Left lung (tissue), 4 donors: ENCODE measurements at regions not wholly inside any gene's neighbourhood (a gene's known extent, or its start where the extent isn't known, plus 50 kb on each side); places are given as distances from the start of the nearest gene placed in this dataset.

Experiments used
- ATAC-seq: fragments of 200-7000 bp; cut with Tn5 transposase; one replicate; pipeline ENCODE4 v1.9.1; 2020; ENCODE audit warnings: moderate library complexity
- DNase-seq, 4 donors: peaks; one replicate each; pipeline ENCODE4 v3.0.0-alpha.2; 2013 to 2020
- H3K27ac ChIP-seq, 2 donors: fragments of 200-600 bp; sonication (generic) in 1 of 2; one replicate each; pipeline versions ENCODE4 v1.5.0 to v1.8.0; 2020 to 2021
- H3K27me3 ChIP-seq, 2 donors: fragments of 200-600 bp; sonication (generic) in 1 of 2; one replicate each; pipeline versions ENCODE4 v1.5.0 to v1.8.0; 2020 to 2021
- H3K36me3 ChIP-seq, 2 donors: fragments of 200-600 bp; sonication (generic) in 1 of 2; one replicate each; pipeline versions ENCODE4 v1.5.0 to v1.8.0; 2020 to 2021
- H3K4me1 ChIP-seq, 2 donors: fragments of 200-600 bp; one replicate each; pipeline ENCODE4 v1.8.0; 2021
- H3K4me3 ChIP-seq, 2 donors: fragments of 200-600 bp; sonication (generic) in 1 of 2; one replicate each; pipeline versions ENCODE4 v1.5.0 to v1.8.0; 2020 to 2021; ENCODE audit warnings: mild to moderate bottlenecking in 1 of 2
- H3K9me3 ChIP-seq, 2 donors: fragments of 200-600 bp; sonication (generic) in 1 of 2; one replicate each; pipeline versions ENCODE4 v1.5.0 to v1.8.0; 2020 to 2021
- intact Hi-C, 2 donors: fragments of 100-400 bp; cut with DNase I; formaldehyde crosslinking; loops; one replicate each; pipeline versions ENCODE4 v1.11.2 to v1.14.2; 2022
- TF ChIP-seq, protein P1 (sequence below), 2 donors: fragments of 200-600 bp; sonication (generic) in 1 of 2; IDR thresholded peaks; one replicate each; pipeline versions ENCODE4 v1.5.0 to v1.8.0; 2021; ENCODE audit warnings: antibody characterized with exemption in 2 of 2
- donor health status: DM: no; HTN: yes; CAD: no.
- donor health status: DM: no; HTN: no; CAD: no.

DNA sequence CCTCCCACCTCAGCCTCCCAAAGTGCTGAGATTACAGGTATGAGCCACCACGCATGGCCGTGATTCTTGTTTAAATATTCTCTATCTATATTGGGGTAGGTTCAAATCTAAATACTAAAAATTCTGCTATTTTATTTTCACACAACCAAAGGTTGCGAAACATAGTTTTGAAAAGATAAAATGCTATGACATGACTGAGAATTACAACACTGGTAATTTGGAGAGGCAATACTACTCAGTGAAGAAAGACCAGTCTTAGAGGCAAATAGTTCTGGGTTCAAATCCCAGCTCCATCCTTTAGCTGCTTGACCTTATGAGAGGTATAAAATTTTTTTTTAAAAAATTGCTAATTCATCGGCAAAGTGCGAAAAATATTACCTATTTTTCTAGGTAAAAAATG, 137.0 kb upstream of the PREP start:
- Histone ChIP-seq H3K36me3 (no peaks in the 10 kb centered on the region), H3K27me3 (no peaks in the 10 kb centered on the region), H3K27ac (no peak overlapping the region), H3K4me3 (no peak overlapping the region), H3K4me1 (no peaks in the 10 kb centered on the region), H3K9me3 (no peaks in the 10 kb centered on the region)
- TF ChIP-seq, protein P1, sequence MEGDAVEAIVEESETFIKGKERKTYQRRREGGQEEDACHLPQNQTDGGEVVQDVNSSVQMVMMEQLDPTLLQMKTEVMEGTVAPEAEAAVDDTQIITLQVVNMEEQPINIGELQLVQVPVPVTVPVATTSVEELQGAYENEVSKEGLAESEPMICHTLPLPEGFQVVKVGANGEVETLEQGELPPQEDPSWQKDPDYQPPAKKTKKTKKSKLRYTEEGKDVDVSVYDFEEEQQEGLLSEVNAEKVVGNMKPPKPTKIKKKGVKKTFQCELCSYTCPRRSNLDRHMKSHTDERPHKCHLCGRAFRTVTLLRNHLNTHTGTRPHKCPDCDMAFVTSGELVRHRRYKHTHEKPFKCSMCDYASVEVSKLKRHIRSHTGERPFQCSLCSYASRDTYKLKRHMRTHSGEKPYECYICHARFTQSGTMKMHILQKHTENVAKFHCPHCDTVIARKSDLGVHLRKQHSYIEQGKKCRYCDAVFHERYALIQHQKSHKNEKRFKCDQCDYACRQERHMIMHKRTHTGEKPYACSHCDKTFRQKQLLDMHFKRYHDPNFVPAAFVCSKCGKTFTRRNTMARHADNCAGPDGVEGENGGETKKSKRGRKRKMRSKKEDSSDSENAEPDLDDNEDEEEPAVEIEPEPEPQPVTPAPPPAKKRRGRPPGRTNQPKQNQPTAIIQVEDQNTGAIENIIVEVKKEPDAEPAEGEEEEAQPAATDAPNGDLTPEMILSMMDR (IDR thresholded peaks at IDR 0.05): no peak
- intact Hi-C loops: no loop called here
- no peak for ATAC-seq
- no peak for DNase-seq

DNA sequence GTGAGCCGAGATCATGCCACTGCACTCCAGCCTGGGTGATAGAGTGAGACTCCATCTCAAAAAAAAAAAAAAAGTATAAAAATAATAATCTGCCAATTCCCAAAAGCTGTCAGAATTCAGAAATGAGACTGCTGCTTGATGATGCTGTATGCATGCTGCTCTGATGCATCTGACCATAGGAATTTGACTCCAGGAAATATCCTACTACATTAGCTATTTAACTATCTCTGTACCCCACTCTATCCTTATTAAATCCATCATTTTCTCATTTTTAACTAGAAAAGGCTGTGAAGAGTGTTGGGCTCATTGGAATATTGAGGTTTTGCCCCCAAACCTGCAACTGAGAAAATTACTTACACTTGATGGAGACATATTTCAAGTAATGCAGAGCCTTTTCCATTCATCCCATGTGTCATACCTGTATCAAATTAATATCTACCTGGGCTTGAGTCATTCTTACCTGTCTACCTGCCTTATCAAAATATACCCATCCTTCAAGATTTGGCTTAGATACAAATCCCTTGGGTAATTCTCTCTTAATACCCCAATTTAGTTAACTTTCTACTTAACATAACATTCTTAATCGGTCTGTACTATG, 135.2 kb upstream of the PREP start:
- DNase-seq: no peak

GRCh38 chr6:105536961-105537360, 134.1 kb upstream of the PREP start:
- no peak for ATAC-seq
- DNase-seq: peak in 1 of 4 donors; percentile 1
- no peak overlapping the region for H3K27ac ChIP-seq
- no peaks in the 10 kb centered on the region for H3K4me1 ChIP-seq
- TF ChIP-seq, protein P1 (IDR thresholded peaks at IDR 0.05): no peak
- H3K9me3 ChIP-seq: no peaks in the 10 kb centered on the region
- H3K27me3 ChIP-seq: no peaks in the 10 kb centered on the region
- no peaks in the 10 kb centered on the region for H3K36me3 ChIP-seq
- H3K4me3 ChIP-seq: no peak overlapping the region
- intact Hi-C loops: no loop called here

More for the DNA sequence above, 135.2 kb upstream of the PREP start:
- H3K27me3 ChIP-seq: no peaks in the 10 kb centered on the region
- no peaks in the 10 kb centered on the region for H3K9me3 ChIP-seq
- H3K4me1 ChIP-seq: no peaks in the 10 kb centered on the region
- TF ChIP-seq, protein P1 (IDR thresholded peaks at IDR 0.05): no peak
- H3K4me3 ChIP-seq: no peak overlapping the region
- no peaks in the 10 kb centered on the region for H3K36me3 ChIP-seq
- no peak overlapping the region for H3K27ac ChIP-seq
- no peak for ATAC-seq
- intact Hi-C loops: no loop called here

DNA sequence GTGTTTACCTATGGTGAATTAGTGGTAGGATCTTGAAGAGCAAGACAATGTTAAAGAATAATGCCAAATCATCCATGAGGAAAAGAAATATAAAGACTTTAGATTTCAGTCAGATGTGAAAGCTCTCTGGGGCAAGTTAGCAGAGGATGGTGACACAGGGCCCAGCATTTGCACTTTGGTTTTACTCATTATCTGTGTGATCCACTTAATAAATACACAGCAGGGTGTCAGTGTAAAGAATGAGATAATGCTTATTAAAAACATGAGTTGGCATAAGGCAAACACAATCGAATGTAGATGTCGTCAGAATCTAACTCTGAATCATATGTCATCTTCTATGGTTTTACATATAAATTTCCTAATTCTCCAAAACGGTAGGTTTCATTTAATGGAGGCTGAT, 130.4 kb upstream of the PREP start:
- no peaks in the 10 kb centered on the region for H3K36me3 ChIP-seq
- TF ChIP-seq, protein P1 (IDR thresholded peaks at IDR 0.05): no peak
- intact Hi-C loops: no loop called here
- DNase-seq (no peak), ATAC-seq (no peak)
- no peak overlapping the region for H3K27ac ChIP-seq
- no peaks in the 10 kb centered on the region for H3K9me3 ChIP-seq
- no peak overlapping the region for H3K4me3 ChIP-seq
- H3K4me1 ChIP-seq: no peaks in the 10 kb centered on the region
- H3K27me3 ChIP-seq: no peaks in the 10 kb centered on the region

DNA sequence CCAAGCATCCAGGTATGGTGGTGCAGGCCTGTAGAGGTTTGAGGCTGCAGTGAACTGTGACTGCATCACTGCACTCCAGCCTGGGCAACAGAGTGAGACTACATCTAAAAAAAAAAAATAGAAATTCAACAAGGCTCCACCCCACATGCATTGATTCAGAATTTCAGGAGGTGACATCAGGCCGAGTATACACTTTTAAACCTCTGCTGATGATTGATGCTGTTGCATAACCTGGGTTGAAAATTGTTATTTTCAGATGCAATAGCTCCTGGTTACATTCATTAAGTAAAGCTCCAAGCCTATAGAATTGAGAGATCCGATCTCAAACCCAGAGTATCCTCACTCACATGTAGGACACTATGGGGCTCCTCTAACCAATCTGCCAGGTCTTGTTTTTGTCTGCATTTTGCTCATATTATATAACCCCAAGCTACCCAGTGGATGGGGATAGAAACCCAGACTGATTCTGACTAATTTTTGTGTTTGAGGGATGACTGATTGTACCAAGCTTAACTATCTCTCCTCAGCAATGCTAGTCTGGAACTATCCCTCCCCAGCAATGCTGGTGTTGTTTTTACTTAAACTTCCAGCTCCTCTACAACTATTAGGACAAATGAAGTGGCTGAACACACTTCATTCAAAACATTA, 123.5 kb upstream of the PREP start:
- no peaks in the 10 kb centered on the region for H3K27me3 ChIP-seq
- DNase-seq: no peak
- no peaks in the 10 kb centered on the region for H3K9me3 ChIP-seq
- no peaks in the 10 kb centered on the region for H3K36me3 ChIP-seq
- TF ChIP-seq, protein P1 (IDR thresholded peaks at IDR 0.05): no peak
- H3K27ac ChIP-seq: no peak overlapping the region
- ATAC-seq: no peak
- H3K4me3 ChIP-seq: no peak overlapping the region
- intact Hi-C loops: no loop called here
- no peaks in the 10 kb centered on the region for H3K4me1 ChIP-seq
